WI38 (cell line): ENCODE measurements at regions not wholly inside any gene's neighbourhood (a gene's known extent, or its start where the extent isn't known, plus 50 kb on each side); places are given as distances from the start of the nearest gene placed in this dataset.

ENCODE experiments used
- H3K4me3 ChIP-seq: 2 replicates; pipeline ENCODE4 v1.5.1; 2011; ENCODE audit warnings: low read depth, mild to moderate bottlenecking, control low read depth, low read length
- CTCF ChIP-seq: IDR thresholded peaks from 2 replicates; pipeline ENCODE4 v1.5.1; 2012; ENCODE audit warnings: low read depth, mild to moderate bottlenecking, control low read depth, low read length

- no peak for TF ChIP-seq CTCF
- no peak overlapping the region for H3K4me3 ChIP-seq
These were observed 52.0 kb upstream of the RPL11 start for GRCh38 chr1:23639460-23640095.

- H3K4me3 ChIP-seq: no peak overlapping the region
- no peak for TF ChIP-seq CTCF
These were observed 52.8 kb upstream of the RPL11 start for GRCh38 chr1:23638786-23639241.

- no peak overlapping the region for H3K4me3 ChIP-seq
- no peak for TF ChIP-seq CTCF
These were observed 53.4 kb upstream of the RPL11 start for GRCh38 chr1:23638188-23638619.

GRCh38 chr1:23636009-23636408 lies 55.6 kb upstream of the RPL11 start:
- TF ChIP-seq CTCF: no peak
- no peak overlapping the region for H3K4me3 ChIP-seq

GRCh38 chr1:23634840-23635651 lies 56.6 kb upstream of the RPL11 start:
- H3K4me3 ChIP-seq: peak overlapping the region; percentile 62
- peak; percentile 83 for TF ChIP-seq CTCF

GRCh38 chr1:23634518-23634839 lies 57.1 kb upstream of the RPL11 start:
- TF ChIP-seq CTCF: no peak
- H3K4me3 ChIP-seq: no peak overlapping the region

- TF ChIP-seq CTCF: no peak
- H3K4me3 ChIP-seq: no peak overlapping the region
These were observed 59.0 kb upstream of the RPL11 start for GRCh38 chr1:23632479-23633160.
